Activated naive CD4-positive, alpha-beta T cell treated with anti-CD3 and anti-CD28 coated beads, Interleukin-2, amount 50 U/mL, for 24 hours (primary cell): ENCODE measurements at regions not wholly inside any gene's neighbourhood (a gene's known extent, or its start where the extent isn't known, plus 50 kb on each side); places are given as distances from the start of the nearest gene placed in this dataset.

Experiments
- H3K27ac Mint-ChIP-seq: one replicate; pipeline ENCODE4 v1.8.0; 2021; ENCODE audit warnings: mild to moderate bottlenecking, mixed read lengths
- H3K27me3 Mint-ChIP-seq: one replicate; pipeline ENCODE4 v1.8.0; 2021; ENCODE audit warnings: mixed read lengths
- H3K36me3 Mint-ChIP-seq: one replicate; pipeline ENCODE4 v1.8.0; 2021; ENCODE audit warnings: mixed read lengths
- H3K4me1 Mint-ChIP-seq: one replicate; pipeline ENCODE4 v1.8.0; 2021; ENCODE audit warnings: mixed read lengths
- H3K4me3 Mint-ChIP-seq: one replicate; pipeline ENCODE4 v1.8.0; 2021; ENCODE audit warnings: mild to moderate bottlenecking, mixed read lengths
- H3K9me3 Mint-ChIP-seq: one replicate; pipeline ENCODE4 v1.8.0; 2021; ENCODE audit warnings: mixed read lengths

DNA sequence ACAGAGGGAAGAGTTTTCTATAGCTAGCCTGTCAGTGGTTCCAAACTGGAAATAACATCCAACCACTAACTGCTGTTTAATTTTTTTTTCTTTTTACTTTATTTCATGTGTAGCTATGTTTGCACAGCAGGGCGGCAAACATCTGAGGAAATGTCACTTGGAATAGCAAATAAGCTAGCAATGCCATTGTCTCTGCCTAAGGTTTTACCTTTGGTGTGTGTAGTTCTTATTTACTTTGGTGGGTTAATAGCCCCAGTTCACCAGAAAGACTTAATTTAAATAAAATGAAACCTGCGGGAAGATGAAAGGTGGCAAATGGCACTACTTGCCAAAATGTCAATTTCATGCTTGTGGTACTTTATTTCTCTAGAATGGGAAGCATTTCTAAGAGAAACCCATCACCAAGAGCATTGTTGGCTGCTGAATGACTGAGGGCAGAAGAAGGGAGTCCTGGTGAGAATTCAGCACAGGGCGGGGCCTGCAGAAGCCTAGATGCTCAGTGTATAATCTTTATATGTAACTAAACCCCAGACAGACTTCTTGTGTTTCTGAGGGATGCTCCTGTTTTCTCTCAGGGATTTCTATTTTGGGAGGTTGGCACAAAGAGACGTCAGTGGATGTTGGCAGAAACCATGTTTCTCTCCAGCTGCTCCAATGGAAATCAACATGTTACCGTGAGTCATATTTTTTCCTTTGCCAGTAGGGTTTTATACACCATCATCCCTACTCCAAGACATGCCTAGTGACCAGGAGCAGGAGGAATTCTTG is 300.4 kb upstream of the NT5C1B start:
- Mint-ChIP-seq H3K9me3 (no peaks in the 10 kb centered on the region), H3K4me3 (no peak overlapping the region), H3K27me3 (no peaks in the 10 kb centered on the region), H3K36me3 (peaks cover 4% of the 10 kb centered on the region), H3K4me1 (no peaks in the 10 kb centered on the region), H3K27ac (no peak overlapping the region)

DNA sequence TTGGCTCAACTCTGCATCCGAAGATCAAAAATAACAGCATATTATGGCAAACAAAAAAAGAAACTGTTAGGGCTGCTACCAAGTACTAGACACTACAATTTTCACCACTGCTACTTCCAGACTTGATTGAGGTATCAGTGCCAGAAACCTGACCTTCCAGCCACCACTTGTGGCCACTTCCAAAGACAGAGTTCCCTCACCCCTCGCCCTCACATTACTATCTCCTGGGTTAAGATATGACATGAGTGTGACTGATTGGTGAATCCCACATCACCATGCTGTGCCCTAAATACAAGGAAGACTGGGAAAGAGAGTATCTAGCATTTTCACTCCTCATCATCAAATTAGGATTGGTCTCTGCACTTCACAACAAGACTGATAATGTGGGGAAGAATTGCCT is 296.1 kb upstream of the NT5C1B start:
- no peaks in the 10 kb centered on the region for H3K9me3 Mint-ChIP-seq
- peaks cover 4% of the 10 kb centered on the region for H3K36me3 Mint-ChIP-seq
- no peaks in the 10 kb centered on the region for H3K4me1 Mint-ChIP-seq
- no peak overlapping the region for H3K4me3 Mint-ChIP-seq
- H3K27me3 Mint-ChIP-seq: no peaks in the 10 kb centered on the region
- H3K27ac Mint-ChIP-seq: no peak overlapping the region

DNA sequence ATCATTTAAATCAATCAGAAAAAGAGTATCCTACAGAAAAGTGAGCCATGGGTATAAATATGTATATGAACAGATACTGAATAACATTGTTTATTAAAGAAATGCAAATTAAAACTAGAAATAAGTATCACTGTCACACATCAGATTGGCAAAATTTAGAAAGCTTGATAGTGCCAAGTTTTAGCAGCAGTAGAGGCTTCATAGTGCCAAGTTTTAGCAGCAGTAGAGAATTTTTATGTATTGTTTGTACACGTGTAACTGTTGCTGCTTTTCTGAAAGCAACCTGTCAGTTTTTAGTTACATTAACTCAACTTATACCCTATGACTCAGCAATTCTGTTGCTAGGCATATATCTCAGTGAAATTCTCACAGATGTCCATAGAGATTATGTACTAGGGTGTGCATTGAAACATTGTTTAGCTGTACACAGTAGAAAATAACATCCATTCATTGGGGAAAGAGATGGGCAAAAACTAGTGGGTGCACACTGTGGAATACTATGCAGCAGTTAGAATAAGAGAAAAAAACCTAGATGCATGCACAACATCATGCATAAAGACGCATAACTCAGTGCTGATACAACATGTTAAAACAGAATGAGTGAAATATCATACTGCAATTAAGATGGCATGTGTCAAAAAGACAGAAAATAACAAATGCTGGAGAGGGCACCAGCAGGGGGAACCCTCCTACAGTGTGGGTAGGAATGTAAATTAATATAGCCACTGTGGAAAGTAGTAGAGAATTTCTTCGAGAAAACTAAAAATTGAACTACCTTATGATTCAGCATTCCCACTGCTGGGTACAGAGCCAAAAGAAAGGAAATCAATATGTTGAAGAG is 294.5 kb upstream of the NT5C1B start:
- Mint-ChIP-seq H3K36me3 (peaks cover 9% of the 10 kb centered on the region), H3K9me3 (no peaks in the 10 kb centered on the region), H3K27me3 (no peaks in the 10 kb centered on the region)

DNA sequence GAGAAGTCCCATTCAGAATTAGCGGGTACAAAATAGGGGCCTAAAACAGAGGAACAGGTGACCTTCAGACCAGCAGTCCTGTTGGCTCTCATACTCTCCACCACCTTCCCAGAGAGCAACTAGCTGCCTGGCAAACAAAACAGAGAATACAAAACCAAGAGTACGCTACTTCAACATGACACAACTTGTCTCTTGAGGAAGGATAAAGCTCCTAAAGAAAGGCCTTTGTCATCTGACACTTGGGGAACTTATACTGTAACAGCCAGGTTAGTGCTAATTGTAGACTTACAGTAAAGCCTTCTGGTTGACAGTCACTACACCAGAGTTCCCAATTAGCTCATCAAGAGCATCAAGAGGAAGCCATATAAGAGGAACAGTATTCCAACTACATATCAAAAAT is 282.1 kb upstream of the NT5C1B start:
- Mint-ChIP-seq H3K27me3 (no peaks in the 10 kb centered on the region), H3K4me3 (no peak overlapping the region), H3K27ac (no peak overlapping the region), H3K36me3 (peaks cover 8% of the 10 kb centered on the region), H3K9me3 (no peaks in the 10 kb centered on the region), H3K4me1 (no peaks in the 10 kb centered on the region)

More for the DNA sequence above, 294.5 kb upstream of the NT5C1B start:
- Mint-ChIP-seq H3K27ac (no peak overlapping the region), H3K4me3 (no peak overlapping the region), H3K4me1 (no peaks in the 10 kb centered on the region)

DNA sequence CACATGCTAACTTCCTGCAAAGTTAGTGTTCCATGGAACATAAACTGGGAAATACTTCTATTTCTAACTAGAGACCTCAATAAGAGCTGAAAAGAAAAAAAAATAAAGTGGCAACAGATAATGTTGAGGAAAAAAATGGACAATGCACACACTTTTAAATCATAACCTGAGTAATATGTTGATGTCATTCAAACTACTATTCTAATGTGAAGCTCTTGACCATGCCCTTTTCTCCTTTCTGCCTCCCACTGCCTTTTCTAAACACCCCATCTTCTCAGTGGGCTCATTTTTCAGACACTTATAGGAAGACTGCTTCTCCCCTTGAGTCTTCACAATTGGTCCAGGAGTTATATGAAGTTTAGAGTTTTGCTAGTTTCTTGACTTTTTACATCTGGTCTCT is 280.9 kb upstream of the NT5C1B start:
- Mint-ChIP-seq H3K4me1 (no peaks in the 10 kb centered on the region), H3K9me3 (no peaks in the 10 kb centered on the region), H3K36me3 (peaks cover 7% of the 10 kb centered on the region), H3K27me3 (no peaks in the 10 kb centered on the region), H3K4me3 (no peak overlapping the region), H3K27ac (no peak overlapping the region)

DNA sequence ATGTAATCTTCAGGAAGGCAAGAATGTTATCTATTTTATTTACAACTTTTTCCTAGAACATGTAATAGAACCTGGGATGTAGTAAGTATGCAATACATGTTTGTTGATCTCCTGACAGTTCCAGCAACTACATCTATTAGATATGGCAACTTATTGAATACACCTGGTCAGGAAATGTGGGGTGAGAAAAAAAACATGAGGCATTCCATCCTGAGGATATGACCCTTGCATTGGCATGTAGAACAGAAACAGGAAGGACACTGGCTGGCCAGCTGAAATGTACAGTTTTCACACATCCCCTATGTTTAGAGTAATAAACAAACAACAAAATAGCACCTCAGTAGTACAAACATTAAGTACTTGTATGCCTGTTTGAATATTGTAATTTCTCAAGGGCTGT is 272.6 kb upstream of the NT5C1B start:
- Mint-ChIP-seq H3K9me3 (no peaks in the 10 kb centered on the region), H3K36me3 (peaks cover 2% of the 10 kb centered on the region), H3K4me3 (no peak overlapping the region), H3K27ac (no peak overlapping the region), H3K4me1 (no peaks in the 10 kb centered on the region), H3K27me3 (no peaks in the 10 kb centered on the region)

DNA sequence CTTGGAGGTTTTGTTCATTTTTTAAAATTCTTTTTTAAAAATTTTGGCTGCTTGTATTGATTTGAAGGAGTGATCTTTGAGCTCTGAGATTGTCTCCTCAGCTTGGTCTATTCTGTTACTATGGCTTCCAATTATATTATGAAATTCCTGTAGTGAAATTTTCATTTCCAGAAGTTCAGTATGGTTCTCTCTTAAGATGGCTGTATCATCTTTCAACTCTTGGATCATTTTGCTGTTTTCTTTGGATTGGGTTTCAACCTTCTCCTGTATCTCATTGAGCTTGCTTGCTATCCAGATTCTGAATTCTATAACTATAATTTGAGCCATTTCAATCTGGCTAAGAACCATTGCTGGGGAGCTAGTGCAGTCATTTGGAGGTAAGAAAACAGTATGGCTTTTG is 270.8 kb upstream of the NT5C1B start:
- peaks cover 2% of the 10 kb centered on the region for H3K36me3 Mint-ChIP-seq
- H3K4me3 Mint-ChIP-seq: no peak overlapping the region
- H3K4me1 Mint-ChIP-seq: no peaks in the 10 kb centered on the region
- peaks cover 4% of the 10 kb centered on the region for H3K9me3 Mint-ChIP-seq
- no peak overlapping the region for H3K27ac Mint-ChIP-seq
- H3K27me3 Mint-ChIP-seq: no peaks in the 10 kb centered on the region

DNA sequence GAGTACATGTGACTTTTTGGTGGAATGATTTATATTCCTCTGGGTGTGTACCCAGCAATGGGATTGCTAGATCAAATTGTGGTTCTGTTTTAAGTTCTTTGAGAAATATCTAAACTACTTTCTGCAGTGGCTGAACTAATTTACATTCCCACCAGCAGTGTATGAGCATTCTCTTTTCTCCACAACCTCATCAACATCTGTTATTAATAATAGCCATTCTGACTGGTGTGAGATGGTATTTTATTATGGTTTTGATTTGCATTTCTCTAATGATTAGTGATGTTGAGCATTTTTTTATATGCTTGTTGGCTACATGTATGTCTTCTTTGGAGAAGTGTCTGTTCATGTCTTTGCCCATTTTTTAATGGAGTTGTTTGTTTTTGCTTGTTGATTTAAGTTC is 267.4 kb upstream of the NT5C1B start:
- Mint-ChIP-seq H3K4me1 (no peaks in the 10 kb centered on the region), H3K27ac (no peak overlapping the region), H3K36me3 (peaks cover 2% of the 10 kb centered on the region), H3K27me3 (no peaks in the 10 kb centered on the region), H3K4me3 (no peak overlapping the region), H3K9me3 (peaks cover 4% of the 10 kb centered on the region)

DNA sequence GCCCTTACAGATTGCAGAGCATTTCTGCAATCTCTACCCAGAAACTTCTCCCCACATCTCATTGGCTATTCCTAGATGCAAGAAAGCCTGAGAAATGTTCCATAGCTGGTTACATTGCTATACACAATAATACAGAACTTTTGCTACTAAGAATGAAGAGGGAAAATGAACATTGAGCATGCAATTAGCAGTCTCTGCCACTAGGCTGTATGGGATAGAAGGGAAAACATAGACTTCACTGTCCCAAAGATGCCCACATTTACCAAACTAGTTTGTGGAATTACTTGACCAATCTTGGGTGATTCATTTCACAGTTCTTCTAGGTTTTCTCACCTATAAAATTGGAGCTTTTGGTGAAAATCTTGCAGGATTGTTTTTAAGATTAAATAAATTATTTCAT is 265.7 kb upstream of the NT5C1B start:
- no peak overlapping the region for H3K27ac Mint-ChIP-seq

DNA sequence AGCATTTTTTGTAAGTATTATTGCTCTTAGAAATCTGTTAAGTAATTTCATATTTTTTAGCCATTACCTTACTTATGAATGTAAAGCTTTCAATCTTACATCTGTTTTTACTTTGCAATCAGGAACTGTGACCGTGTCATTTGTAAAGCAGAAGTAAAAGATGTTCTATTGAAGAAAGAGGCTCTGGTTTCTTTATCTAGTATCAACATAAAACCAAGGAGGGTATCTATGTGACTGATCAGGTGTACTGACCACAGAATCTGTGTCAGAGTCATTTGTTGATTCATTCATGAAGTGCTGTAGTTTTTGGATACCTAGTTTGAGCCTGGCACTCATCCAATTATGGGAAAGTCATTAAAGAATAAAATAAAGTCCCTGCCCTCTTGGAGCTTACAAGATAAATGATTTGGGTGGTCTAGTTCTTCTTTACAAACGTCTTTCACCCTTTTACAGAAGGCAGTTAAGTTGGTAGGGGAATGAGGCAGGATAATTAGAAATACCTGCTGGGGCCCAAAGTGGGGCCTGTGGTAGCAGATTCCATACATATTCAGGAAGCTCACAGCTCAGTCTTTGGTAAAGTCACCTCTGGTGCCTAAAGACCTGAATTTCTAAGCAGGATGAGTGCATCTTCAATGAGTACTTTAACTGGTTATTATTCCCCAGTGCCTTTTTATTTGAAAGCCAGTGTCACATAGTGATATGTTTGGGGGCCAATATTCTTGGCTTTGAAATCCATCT is 260.6 kb upstream of the NT5C1B start:
- Mint-ChIP-seq H3K27me3 (no peaks in the 10 kb centered on the region), H3K36me3 (peaks cover 1% of the 10 kb centered on the region), H3K9me3 (no peaks in the 10 kb centered on the region), H3K27ac (no peak overlapping the region), H3K4me3 (no peak overlapping the region), H3K4me1 (no peaks in the 10 kb centered on the region)

More for the DNA sequence above, 265.7 kb upstream of the NT5C1B start:
- H3K36me3 Mint-ChIP-seq: peaks cover 3% of the 10 kb centered on the region
- H3K4me3 Mint-ChIP-seq: no peak overlapping the region
- H3K9me3 Mint-ChIP-seq: peaks cover 4% of the 10 kb centered on the region
- H3K4me1 Mint-ChIP-seq: no peaks in the 10 kb centered on the region
- no peaks in the 10 kb centered on the region for H3K27me3 Mint-ChIP-seq

DNA sequence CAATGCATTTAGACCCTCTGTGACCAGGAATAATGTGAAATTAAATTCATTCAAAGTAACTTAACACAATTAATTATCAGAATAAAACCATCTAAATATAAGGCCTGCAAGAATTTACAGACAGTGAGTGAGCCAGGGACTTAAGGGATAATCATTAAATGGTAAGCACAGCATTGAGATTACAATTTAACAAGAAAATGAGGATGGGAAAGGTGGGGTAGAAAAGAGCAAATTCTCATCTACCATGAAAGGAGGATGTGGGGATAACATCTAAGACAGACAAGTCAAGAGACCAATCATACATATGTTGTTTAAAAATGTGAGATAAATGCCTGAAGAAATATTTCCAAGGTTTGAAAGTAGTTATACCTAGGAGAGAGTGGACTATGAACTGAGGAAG is 259.3 kb upstream of the NT5C1B start:
- no peaks in the 10 kb centered on the region for H3K27me3 Mint-ChIP-seq
- no peak overlapping the region for H3K4me3 Mint-ChIP-seq
- H3K36me3 Mint-ChIP-seq: peaks cover 3% of the 10 kb centered on the region
- H3K9me3 Mint-ChIP-seq: no peaks in the 10 kb centered on the region
- H3K4me1 Mint-ChIP-seq: no peaks in the 10 kb centered on the region
- no peak overlapping the region for H3K27ac Mint-ChIP-seq

DNA sequence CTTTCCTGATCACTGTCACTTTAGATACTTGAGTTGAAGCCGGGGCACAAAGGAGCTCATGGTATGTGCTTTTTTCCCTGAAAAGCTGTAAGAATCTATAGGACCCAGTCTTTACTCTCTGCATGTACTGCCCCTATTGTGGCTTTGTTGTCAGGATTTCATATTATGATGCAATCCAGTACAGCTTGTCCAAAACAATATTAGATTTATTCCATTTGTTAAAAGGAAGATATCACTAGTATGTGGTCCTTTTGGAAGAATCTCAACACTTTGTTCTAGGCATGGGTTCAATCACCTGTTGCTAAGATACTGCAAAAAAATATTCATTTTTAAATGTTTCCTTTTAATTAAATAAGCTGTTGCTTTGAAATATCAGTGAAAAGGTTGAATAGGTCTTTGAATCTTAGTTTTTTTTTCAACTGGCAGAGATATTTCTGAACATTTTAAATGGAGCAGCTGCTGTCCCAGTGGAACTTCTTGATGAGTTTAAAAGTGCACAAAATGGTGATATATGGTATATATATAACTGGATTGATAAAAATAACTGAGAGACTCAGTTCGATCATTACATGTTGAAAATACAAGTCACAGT is 256.6 kb upstream of the NT5C1B start:
- no peak overlapping the region for H3K4me3 Mint-ChIP-seq

DNA sequence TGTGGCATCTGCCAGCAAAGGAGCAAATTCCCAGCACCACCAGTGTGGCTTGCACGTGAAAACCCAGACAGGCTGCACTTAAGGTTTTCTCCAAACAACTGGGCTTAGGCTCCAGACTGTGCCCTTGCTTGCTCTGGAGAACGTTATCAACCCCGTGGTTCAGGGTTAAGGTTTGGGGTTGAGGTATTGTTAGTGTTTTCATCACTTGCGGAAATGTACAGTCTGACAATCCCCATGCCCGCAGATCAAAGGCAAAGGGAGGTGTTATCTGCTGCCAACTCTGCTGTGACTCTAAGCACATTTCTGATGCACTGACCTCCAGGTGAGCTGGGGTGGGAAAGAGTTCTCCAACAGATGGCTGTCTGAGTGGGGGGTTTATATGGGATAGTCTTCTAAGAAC is 253.5 kb upstream of the NT5C1B start:
- Mint-ChIP-seq H3K4me1 (no peaks in the 10 kb centered on the region), H3K27ac (no peak overlapping the region), H3K9me3 (no peaks in the 10 kb centered on the region), H3K27me3 (no peaks in the 10 kb centered on the region), H3K36me3 (peaks cover 2% of the 10 kb centered on the region), H3K4me3 (no peak overlapping the region)

More for the DNA sequence above, 256.6 kb upstream of the NT5C1B start:
- Mint-ChIP-seq H3K27me3 (no peaks in the 10 kb centered on the region), H3K4me1 (no peaks in the 10 kb centered on the region), H3K27ac (no peak overlapping the region), H3K9me3 (no peaks in the 10 kb centered on the region), H3K36me3 (peaks cover 3% of the 10 kb centered on the region)

DNA sequence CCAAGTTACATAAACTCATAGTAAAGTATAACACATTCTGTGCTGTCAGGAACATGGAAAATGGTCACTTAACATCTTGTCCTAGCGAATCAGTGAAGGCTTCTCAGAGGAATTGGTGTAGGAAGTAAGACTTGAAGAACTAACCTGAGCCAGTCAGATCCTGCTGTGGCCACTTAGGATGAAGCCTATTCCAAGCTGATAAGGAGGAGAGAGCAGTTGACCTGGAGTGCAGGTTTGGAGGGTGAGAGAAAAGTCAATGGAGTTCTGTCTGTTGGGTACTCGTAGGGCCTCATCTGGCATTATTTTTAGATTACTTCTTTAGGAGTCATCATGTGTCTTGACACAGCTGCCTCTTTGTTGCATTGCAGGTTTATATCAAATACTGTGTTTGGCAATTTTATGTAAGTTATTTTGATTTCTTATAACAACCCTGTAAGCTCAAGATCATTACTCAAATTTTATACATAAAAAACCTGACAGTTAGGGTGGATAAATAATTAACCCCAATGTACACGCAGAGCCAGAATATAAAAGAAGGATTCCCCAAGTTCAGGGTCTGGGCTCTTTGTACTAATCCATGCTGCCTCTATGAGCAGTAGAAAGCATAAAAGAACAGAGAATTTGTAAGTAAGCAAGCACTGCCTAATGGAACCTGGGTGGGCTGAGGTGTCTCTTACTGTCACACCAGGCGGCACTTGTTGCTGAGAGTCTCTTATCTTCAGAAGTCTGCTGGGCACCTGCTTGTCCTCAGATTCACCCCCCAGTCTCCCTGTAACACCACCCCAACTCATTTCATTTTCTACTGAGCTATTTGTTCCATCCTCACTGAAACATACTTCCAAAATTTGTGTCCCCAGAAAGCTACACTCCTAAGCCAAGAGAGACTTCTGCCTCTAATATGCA is 252.1 kb upstream of the NT5C1B start:
- Mint-ChIP-seq H3K27me3 (no peaks in the 10 kb centered on the region), H3K27ac (no peak overlapping the region), H3K4me1 (no peaks in the 10 kb centered on the region), H3K4me3 (no peak overlapping the region), H3K9me3 (no peaks in the 10 kb centered on the region), H3K36me3 (peaks cover 2% of the 10 kb centered on the region)

DNA sequence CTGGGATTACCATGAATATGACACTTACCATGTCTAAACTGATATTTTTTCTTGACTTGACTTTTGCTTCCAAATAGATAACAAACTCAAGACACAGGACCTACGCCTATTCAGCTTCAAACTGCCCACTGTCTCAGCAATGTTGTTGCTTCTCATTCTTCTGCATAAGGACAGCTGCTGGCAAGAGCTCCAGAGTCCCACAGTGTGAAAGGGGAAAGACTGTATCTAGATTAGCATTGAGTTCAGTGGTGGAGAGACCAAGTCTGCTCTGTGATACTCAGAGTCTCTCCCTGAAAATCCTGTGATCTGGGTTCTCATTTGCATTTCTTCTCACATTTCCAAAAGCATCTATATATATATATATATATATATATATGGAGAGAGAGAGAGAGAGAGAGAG is 247.9 kb upstream of the NT5C1B start:
- Mint-ChIP-seq H3K4me3 (no peak overlapping the region), H3K36me3 (peaks cover 1% of the 10 kb centered on the region), H3K9me3 (no peaks in the 10 kb centered on the region), H3K4me1 (no peaks in the 10 kb centered on the region), H3K27me3 (no peaks in the 10 kb centered on the region), H3K27ac (no peak overlapping the region)
